ENCODE measurements at regions not wholly inside any gene's neighbourhood (a gene's known extent, or its start where the extent isn't known, plus 50 kb on each side); places are given as distances from the start of the nearest gene placed in this dataset. TPM values are rescaled to one million over a fixed set of nuclear protein-coding genes. Genes with fewer than 3 reads are reported as not detected.

DNA sequence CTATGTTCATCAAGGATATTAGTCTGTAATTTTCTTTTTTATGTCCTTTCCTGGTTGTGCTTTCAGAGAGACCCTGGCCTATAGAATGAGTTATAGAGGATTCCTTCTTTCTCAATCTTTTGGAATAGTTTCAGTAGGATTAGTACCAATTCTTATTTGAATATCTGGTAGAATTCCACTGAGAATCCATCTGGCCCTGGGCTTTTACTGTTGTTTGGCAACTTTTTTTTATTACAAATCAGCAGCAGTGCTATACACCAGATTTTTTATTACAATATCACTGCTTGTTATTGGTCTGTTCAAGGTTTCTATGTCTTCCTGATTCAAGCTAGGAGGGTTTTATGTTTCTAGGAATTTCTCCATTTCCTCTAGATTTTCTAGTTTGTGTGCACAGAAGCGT is 50.0 kb upstream of the NRSN1 start:
- Histone ChIP-seq H3K27ac (ENCODE audit: insufficient read depth, low read length) (no peak overlapping the region), H2AK9ac (replicated peaks; ENCODE audit: low read depth, low read length, poor library complexity) (no peak overlapping the region), H2BK120ac (ENCODE audit: low read depth, low read length) (no peak overlapping the region), H2AFZ (replicated peaks; ENCODE audit: low read length, poor library complexity) (no peak overlapping the region), H3K9me3 (ENCODE audit: control insufficient read depth, insufficient read depth, low read length) (peaks cover 15% of the 10 kb centered on the region), H3K56ac (ENCODE audit: extremely low read depth, insufficient read depth, low read length) (no peak overlapping the region), H4K91ac (ENCODE audit: insufficient read depth, low read depth, low read length) (no peak overlapping the region), H3K4me2 (ENCODE audit: low read depth, low read length) (no peak overlapping the region), H4K20me1 (ENCODE audit: insufficient read depth, low read length) (no peaks in the 10 kb centered on the region), H2BK20ac (ENCODE audit: low read depth, low read length) (no peak overlapping the region), H3K79me1 (ENCODE audit: low read depth in 1 of 2, low read length in 2 of 2) (no peaks in the 10 kb centered on the region), H3K4ac (ENCODE audit: low read depth, low read length) (no peak overlapping the region), H2BK5ac (ENCODE audit: low read depth, low read length, poor library complexity, severe bottlenecking) (no peak overlapping the region), H4K8ac (ENCODE audit: low read depth in 2 of 2, low read length in 2 of 2) (no peak overlapping the region), H3K36me3 (ENCODE audit: control insufficient read depth, insufficient read depth, low read length) (no peaks in the 10 kb centered on the region), H4K5ac (ENCODE audit: low read depth, low read length) (no peak overlapping the region), H2BK15ac (ENCODE audit: low read depth, low read length) (no peak overlapping the region), H3K9me1 (ENCODE audit: insufficient read depth, low read length) (no peaks in the 10 kb centered on the region), H3K23ac (ENCODE audit: low read depth, low read length) (no peak overlapping the region), H3K14ac (replicated peaks; ENCODE audit: low read depth, low read length) (no peak overlapping the region), H3K18ac (ENCODE audit: low read depth, low read length) (no peak overlapping the region), H3K9ac (ENCODE audit: low read depth, low read length) (no peak overlapping the region), H3K4me3 (ENCODE audit: insufficient read depth, low read depth, low read length) (no peak overlapping the region), H2AK5ac (ENCODE audit: low read depth, low read length) (no peak overlapping the region), H3K27me3 (ENCODE audit: control insufficient read depth, insufficient read depth, low read length) (no peaks in the 10 kb centered on the region), H3K4me1 (ENCODE audit: control insufficient read depth, insufficient read depth, low read length) (no peaks in the 10 kb centered on the region)
- CTCF ChIA-PET: no interaction called here
- BruUV-seq (replicated peaks): no TSS peak
- POLR2A ChIA-PET (ENCODE audit: unreplicated experiment): no interaction called here
- WGBS, 2 experiments (ENCODE audit: extremely low coverage in 2 of 2, insufficient read length in 1 of 2): no CpG with 5 or more reads among the region's 1 CpG
- TF ChIP-seq MAZ (IDR thresholded peaks at IDR 0.05; ENCODE audit: borderline replicate concordance, low read depth, low read length) (no peak), ELK1 (IDR thresholded peaks at IDR 0.05; ENCODE audit: borderline replicate concordance, low read depth, low read length) (no peak), CEBPB (IDR thresholded peaks at IDR 0.05; ENCODE audit: low read depth, low read length) (no peak), CHD1 (IDR thresholded peaks at IDR 0.05; ENCODE audit: low read depth, low read length) (no peak), MAFK (IDR thresholded peaks at IDR 0.05; ENCODE audit: low read depth, low read length) (no peak)
- TF ChIP-seq, protein P1, sequence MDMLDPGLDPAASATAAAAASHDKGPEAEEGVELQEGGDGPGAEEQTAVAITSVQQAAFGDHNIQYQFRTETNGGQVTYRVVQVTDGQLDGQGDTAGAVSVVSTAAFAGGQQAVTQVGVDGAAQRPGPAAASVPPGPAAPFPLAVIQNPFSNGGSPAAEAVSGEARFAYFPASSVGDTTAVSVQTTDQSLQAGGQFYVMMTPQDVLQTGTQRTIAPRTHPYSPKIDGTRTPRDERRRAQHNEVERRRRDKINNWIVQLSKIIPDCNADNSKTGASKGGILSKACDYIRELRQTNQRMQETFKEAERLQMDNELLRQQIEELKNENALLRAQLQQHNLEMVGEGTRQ (IDR thresholded peaks at IDR 0.05; ENCODE audit: low read depth, low read length): no peak
- intact Hi-C loops (cut with micrococcal nuclease) (no loop called here), dilution Hi-C loops (cut with HindIII; ENCODE audit: low sequenced_read_pairs, unreplicated experiment) (no loop called here), in situ Hi-C loops (cut with MboI; ENCODE audit: low sequenced_read_pairs) (no loop called here)
- no peak for DNase-seq
- ATAC-seq (ENCODE audit: low read depth): no peak

Small RNAs in the stretch of these regions (microRNA-seq; reads per million reads assigned to microRNA genes)
- gene AL133270.1 (ENCODE audit: insufficient read depth, insufficient read length) (not detected), gene RNU6-1060P (ENCODE audit: insufficient read depth, insufficient read length) (not detected), gene SPTLC1P2 (ENCODE audit: insufficient read depth, insufficient read length) (not detected)

Small RNAs in the stretch of these regions (small RNA-seq; reads per million reads assigned to genes)
- gene AL133270.1 (0 reads per million in 5 experiments), gene RNU6-1060P (0 to 0.60 (median 0.08) reads per million in 5 experiments), gene SPTLC1P2 (0 to 0.15 (median 0) reads per million in 5 experiments)
